MM.1S (cell line): ENCODE measurements at regions not wholly inside any gene's neighbourhood (a gene's known extent, or its start where the extent isn't known, plus 50 kb on each side); places are given as distances from the start of the nearest gene placed in this dataset.

Source experiments
- EZH2 ChIP-seq: fragments of 300-600 bp; sonication (generic); optimal IDR thresholded peaks from 2 replicates; pipeline ENCODE3; 2017; ENCODE audit warnings: low read depth, mild to moderate bottlenecking, antibody characterized with exemption, low read length, mixed read lengths
- EZH2phosphoT487 ChIP-seq: fragments of 300-600 bp; sonication (generic); IDR thresholded peaks from 2 replicates; pipeline ENCODE4 v1.6.1; 2018; ENCODE audit warnings: antibody characterized with exemption, low read length
- TF ChIP-seq, protein P1 (sequence below): fragments of 300-600 bp; sonication (generic); IDR thresholded peaks from 2 replicates; pipeline ENCODE4 v1.5.1; 2016; ENCODE audit warnings: antibody characterized with exemption, low read length, mixed read lengths

DNA sequence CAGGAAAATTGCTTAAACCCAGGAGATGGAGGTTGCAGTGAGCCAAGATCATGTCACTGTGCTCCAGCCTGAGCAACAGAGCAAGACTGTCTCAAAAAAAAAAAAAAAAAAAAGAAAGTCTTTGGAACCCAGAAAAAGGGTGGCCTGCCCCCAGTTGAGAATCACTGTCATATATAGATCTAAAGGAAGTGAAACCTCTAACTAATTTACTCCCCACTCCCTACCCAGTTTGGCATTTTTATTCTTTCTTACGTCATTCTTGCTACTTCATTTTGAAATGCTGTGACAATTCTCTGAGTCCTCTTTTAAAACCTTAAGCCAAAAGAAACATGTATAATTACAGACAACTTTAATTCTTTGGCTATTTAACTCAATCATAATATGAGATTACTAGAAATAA is 254.8 kb downstream of the CDC5L start:
- TF ChIP-seq, protein P1, sequence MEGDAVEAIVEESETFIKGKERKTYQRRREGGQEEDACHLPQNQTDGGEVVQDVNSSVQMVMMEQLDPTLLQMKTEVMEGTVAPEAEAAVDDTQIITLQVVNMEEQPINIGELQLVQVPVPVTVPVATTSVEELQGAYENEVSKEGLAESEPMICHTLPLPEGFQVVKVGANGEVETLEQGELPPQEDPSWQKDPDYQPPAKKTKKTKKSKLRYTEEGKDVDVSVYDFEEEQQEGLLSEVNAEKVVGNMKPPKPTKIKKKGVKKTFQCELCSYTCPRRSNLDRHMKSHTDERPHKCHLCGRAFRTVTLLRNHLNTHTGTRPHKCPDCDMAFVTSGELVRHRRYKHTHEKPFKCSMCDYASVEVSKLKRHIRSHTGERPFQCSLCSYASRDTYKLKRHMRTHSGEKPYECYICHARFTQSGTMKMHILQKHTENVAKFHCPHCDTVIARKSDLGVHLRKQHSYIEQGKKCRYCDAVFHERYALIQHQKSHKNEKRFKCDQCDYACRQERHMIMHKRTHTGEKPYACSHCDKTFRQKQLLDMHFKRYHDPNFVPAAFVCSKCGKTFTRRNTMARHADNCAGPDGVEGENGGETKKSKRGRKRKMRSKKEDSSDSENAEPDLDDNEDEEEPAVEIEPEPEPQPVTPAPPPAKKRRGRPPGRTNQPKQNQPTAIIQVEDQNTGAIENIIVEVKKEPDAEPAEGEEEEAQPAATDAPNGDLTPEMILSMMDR, result no peak
- TF ChIP-seq EZH2 (no peak), EZH2phosphoT487 (no peak)
